HS-5 (cell line): ENCODE measurements at regions not wholly inside any gene's neighbourhood (a gene's known extent, or its start where the extent isn't known, plus 50 kb on each side); places are given as distances from the start of the nearest gene placed in this dataset.
"Not testable (repeated sequence)": the region's sequence is repeated elsewhere in the genome, so short reads cannot be mapped to it uniquely, and the experiment has no call there.

Experiments
- DNase-seq: peaks from one replicate; pipeline ENCODE4 v3.0.0-alpha.2; 2012; ENCODE audit warnings: low read depth

DNA sequence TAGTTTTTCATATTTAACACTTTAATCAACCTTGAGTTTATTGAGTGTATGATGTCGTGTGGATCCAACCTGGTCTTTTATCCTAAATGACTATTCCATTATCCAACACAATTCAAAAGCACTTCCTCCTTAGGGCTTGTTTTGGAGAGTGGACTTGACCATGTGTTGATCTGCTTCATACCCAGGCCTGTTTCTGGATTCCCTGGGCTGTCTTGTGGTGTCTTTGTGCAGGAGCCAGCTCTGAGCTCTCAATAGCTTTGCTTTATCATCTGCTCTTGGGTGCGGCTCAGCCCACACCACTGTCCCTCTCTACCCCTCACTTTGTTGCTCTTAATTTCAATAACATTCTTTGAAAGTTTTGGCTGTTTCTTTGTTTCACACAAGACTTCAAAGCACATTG lies 70.9 kb upstream of the CHST15 start:
- no peak for DNase-seq

GRCh38 chr10:124162774-124163354 lies 69.5 kb upstream of the CHST15 start:
- no peak for DNase-seq

DNA sequence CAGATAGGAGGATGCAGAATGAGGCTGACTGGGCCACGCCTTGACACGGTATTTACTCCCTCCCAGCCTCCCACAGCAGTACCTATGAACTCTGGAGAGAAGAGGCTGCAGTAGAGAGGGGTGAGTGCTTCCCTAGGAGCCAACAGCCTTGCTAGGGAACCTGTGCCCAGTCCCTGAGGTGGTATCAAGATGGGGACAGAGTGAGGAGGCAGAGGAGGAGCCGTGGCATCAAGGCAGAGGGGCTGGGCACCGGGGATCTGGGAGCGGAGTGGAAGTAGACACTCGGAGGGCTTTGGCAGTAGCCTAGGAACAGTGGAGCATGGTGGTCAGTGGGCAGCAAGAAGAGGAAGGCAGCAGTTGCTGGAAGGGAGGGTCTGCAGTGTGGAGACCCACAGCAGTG lies 68.7 kb upstream of the CHST15 start:
- no peak for DNase-seq

- DNase-seq = no peak
Observed at GRCh38 chr10:124161601-124162000, 68.2 kb upstream of the CHST15 start.

- no peak for DNase-seq
Observed at GRCh38 chr10:124160943-124161582, 67.7 kb upstream of the CHST15 start.

DNA sequence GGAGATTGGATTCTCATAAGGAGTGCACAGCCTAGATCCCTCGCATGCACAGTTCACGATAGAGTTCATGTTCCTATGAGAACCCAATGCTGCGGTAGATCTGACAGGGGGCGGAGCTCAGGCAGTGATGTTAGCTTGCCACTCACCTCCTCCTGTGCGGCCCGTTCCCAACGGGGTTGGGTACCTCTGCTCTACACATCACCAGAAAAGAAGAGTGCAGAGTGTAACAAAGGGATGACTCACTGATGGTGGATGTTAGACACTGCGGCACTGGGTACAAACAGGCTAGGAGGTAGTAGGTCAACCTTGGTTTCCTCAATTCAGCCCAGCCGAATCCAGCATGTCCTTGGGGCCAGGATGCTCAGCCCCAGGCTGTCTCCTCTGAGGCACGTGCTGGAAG lies 66.8 kb upstream of the CHST15 start:
- DNase-seq = no peak

- DNase-seq = no peak
Observed at GRCh38 chr10:124159153-124159552, 65.8 kb upstream of the CHST15 start.

DNA sequence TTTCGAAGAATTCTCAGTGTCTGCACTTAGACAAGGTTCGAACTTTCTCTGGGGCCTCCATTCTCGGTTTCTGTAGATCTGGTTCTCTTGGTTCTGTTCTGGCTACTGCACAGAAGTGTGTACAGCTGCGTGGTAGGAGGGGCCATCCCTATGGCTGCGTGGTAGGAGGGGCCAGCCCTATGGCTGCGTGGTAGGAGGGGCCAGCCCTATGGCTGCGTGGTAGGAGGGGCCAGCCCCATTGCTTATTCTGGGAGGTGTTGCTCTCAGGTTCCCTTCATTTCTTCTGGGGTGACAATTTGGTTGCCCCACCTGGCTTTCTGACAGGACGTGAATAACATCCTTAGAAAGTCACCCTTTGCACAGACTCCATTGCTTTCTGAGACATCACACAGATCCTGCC lies 65.2 kb upstream of the CHST15 start:
- DNase-seq = no peak

DNA sequence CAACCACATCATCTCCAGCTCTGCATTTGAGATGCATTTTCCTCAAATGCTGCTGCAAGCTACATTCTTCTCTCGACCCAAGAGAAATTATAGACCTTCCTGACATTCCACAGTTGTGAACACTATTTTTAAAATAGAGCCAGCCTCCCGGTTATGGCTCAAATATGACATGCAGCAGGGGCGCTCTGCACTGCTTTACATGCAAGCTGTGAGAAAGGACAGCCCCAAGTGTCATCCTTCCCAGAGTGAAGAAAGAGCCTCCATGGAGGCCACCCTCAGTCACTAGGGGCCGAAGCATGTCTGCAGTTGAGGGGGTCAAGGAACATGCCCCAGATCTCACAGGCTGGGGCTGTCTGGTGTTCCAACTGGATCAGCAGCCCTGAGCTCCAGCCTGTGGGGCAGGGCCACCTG lies 63.9 kb upstream of the CHST15 start:
- DNase-seq = no peak

- no peak for DNase-seq
Observed at GRCh38 chr10:124156524-124157260, 63.3 kb upstream of the CHST15 start.

DNA sequence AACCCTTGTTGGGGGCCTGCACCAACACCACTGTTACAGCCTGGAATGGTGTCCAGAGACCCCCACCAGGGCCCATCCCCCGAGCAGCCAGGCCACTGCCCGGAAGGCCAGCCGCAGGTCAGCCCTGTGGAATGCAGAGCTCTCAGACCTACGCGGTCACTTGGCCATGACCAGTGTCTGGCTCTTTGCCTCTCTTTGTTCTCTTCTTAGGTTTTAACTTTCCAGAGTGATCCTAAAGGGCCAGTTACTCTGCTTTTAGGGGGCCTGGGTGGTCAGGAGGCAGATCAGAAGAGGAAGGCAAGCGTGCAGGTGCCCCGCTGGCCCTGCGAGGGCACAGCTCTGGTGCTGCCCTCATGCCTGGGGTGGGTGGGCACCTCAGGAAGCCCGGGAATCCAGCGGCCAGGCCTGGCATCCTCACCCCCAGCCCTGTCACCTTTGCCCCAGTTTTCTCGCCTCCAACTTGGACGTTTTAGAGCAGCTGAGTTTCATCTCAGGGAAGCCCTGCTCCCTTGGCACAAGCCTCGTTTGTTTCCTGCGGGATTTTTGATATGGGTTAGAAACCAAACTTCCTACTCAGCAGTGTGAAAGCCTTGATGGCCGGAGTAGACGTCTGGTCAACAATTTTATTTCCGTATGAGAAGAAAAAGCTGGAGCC lies 62.5 kb upstream of the CHST15 start:
- DNase-seq = no peak

DNA sequence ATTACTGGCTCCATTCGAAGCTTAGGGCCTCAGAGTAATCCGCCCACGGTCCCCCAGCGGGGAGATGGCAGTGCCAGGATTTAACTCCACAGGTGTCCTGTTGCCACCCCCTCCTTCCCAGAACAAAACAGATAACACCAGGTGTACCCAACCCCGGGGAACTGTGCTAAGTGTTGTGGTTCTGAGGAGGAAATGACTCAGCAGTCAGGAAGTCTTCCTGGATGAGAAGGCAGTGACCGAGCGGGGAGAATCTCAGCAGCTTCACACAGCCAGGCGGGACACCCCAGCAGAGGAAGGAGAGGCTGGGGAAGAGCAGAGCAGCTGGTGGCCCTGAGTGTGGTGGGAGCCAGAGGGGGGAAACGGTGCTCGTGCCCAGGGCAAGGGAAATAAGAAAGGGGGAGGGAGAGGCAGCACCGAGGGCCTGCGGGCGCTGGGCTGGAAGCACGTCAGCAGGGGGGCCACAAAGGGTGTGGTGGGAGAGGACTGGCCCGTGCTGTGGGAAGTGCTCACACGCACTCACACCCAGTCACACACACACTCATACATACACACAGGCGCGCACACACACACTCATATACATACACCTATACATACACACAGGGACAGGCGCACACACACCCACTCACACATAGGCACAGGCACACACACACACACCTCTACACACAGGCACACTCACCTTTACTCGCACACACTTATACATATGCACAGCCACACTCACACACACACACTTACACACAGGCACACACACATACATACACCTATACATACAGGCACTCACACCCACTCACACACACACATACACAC lies 59.8 kb upstream of the CHST15 start:
- DNase-seq = peak; percentile 85

DNA sequence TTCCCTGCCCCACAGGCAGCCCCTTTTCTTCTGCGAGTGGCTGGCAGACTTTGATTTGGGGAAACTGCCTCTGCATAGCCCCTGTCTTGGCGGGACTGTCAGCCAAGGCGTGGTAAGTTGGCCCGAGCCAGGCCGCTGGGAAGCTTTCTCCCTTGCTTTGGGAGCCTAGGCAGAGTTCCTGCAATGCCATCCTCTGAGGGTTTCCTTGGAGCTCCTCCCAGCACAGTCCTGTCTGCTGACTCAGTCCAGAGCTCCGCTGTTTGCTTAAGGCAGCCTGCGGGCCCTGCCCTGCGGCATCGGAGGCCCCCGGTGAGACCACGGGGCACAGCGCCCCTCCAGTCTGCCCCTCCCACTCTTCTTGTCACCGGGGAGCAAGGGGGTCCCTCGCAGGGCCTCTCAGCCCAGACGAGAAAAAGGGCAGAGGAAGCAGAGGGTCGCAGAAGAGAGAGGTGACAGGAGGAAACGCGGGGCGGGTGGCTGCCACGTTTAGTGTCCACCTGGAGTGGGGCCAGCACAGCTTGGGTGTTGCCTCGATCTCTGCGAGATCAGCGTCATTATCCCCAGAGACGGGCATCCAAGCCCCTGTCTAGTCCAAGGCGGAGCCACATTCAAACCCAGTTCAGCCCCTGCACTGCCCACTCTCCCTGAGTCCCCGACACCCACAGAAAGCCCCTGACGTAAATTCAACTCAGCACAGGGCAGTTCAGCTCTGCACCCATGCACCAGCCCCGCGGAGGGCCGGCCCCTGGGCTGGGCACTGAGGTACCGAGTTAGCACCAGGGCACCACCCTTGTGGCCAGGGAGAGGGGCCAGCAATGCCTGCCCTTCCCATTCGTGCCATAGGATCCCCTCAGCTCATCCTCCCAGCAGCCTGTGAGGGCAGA lies 59.0 kb upstream of the CHST15 start:
- DNase-seq = peak; percentile 47

- no peak for DNase-seq
Observed at GRCh38 chr10:124151466-124152095, 58.2 kb upstream of the CHST15 start.

- no peak for DNase-seq
Observed at GRCh38 chr10:124150807-124151417, 57.5 kb upstream of the CHST15 start.

DNA sequence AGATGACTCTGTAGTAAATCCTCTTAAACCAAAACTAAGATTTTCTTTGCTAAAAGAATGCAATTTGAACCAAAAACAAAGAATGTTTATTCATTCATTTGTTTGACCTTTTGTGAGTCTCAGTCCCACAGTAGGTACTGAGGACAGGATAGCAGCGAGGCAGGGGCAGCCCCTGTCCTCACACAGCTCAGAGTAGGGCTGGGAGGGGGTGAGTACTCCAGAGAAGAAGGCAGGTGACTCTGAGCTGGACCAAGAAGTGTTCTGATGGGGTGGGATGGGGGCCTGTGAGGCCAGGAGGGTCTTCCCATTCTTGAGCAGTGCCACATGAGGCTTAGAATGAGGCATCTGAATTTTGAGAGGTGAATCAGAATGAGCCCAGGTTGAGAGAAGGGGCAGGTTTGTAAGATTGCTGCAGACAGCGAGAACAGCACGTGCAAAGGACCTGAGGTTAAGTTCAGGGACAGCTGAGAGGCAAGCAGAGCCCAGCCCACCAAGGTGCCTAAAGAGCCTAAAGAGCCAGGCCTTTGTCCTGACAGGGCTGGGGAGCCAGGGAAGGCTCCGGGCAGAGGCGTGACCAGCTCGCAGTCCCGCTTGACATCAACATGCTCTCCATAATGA lies 56.9 kb upstream of the CHST15 start:
- DNase-seq = no peak

GRCh38 chr10:124149189-124150042 lies 56.0 kb upstream of the CHST15 start:
- no peak for DNase-seq

- DNase-seq = not testable (repeated sequence)
Observed at GRCh38 chr10:124148509-124149188, 55.3 kb upstream of the CHST15 start.
